Mucosa of descending colon (tissue), 3 donors: ENCODE measurements at regions not wholly inside any gene's neighbourhood (a gene's known extent, or its start where the extent isn't known, plus 50 kb on each side); places are given as distances from the start of the nearest gene placed in this dataset.

Experiments used
- ATAC-seq: fragments of 200-7000 bp; cut with Tn5 transposase; one replicate; pipeline ENCODE4 v1.9.1; 2020; ENCODE audit warnings: mild to moderate bottlenecking, moderate library complexity
- DNase-seq, 3 donors: peaks; one replicate each; pipeline ENCODE4 v3.0.0-alpha.2; 2020
- H3K36me3 ChIP-seq: fragments of 200-600 bp; one replicate; pipeline ENCODE4 v1.8.0; 2021; ENCODE audit warnings: low read depth, mild to moderate bottlenecking
- H3K4me1 ChIP-seq: fragments of 200-600 bp; one replicate; pipeline ENCODE4 v1.8.0; 2021; ENCODE audit warnings: low read depth, mild to moderate bottlenecking
- H3K4me3 ChIP-seq: fragments of 200-600 bp; one replicate; pipeline ENCODE4 v1.8.0; 2021; ENCODE audit warnings: mild to moderate bottlenecking
- H3K9me3 ChIP-seq: fragments of 200-600 bp; one replicate; pipeline ENCODE4 v1.8.0; 2021; ENCODE audit warnings: mild to moderate bottlenecking
- intact Hi-C, 2 donors: fragments of 100-400 bp; cut with DNase I in 1 of 2; cut with micrococcal nuclease in 1 of 2; formaldehyde crosslinking; loops; one replicate each; pipeline versions ENCODE4 v1.11.0 to v1.11.1; 2022; cut with DNase I, micrococcal nuclease
- TF ChIP-seq, protein P1 (sequence below): fragments of 200-600 bp; IDR thresholded peaks from one replicate; pipeline ENCODE4 v1.8.0; 2022; ENCODE audit warnings: antibody characterized with exemption, mild to moderate bottlenecking
- donor health status: DM: no; HTN: no; CAD: no; lungs with moderate emphysema.
- donor health status: DM: no; HTN: no; CAD: no.
- donor health status: DM: no; HTN: yes; CAD: no.

DNA sequence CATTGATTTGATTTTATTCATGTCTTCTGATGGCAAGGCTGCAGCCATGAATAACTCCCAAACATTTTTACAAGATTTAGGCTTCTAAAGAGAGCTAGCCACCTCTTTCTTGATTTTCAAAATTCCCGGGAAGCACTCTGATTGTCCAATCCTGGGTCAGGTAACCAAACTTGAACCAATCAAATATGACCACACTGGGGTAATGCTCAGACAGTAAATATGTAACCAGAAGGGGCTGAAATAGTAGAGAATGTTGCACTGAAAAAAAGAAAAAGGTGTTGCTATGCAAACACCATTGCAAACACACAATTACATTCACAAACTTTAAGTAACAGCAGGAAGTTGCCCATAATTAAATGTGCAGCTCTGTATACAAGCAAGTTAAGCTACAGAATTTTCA lies 112.9 kb upstream of the IQCM start:
- ATAC-seq = peak; percentile 66
- intact Hi-C loops = no loop called here

DNA sequence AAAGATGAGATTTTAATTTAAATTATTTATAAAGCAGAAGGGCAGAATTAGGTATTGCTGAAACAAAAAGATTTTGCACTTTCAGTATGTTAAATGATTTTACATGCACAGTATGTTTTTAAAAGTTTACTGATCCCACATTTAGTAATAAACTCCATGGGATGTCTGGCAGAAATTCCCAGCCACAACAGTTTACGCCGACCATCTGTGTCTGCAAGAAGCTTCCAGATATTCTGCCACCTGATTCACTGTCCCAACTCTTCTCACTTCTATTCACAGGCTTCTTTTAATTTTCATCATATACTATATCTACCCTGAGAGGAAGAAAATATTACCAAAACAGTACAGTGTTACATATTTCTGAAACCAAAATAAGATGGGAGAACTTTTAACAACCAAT lies 115.8 kb upstream of the IQCM start:
- TF ChIP-seq, protein P1, sequence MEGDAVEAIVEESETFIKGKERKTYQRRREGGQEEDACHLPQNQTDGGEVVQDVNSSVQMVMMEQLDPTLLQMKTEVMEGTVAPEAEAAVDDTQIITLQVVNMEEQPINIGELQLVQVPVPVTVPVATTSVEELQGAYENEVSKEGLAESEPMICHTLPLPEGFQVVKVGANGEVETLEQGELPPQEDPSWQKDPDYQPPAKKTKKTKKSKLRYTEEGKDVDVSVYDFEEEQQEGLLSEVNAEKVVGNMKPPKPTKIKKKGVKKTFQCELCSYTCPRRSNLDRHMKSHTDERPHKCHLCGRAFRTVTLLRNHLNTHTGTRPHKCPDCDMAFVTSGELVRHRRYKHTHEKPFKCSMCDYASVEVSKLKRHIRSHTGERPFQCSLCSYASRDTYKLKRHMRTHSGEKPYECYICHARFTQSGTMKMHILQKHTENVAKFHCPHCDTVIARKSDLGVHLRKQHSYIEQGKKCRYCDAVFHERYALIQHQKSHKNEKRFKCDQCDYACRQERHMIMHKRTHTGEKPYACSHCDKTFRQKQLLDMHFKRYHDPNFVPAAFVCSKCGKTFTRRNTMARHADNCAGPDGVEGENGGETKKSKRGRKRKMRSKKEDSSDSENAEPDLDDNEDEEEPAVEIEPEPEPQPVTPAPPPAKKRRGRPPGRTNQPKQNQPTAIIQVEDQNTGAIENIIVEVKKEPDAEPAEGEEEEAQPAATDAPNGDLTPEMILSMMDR = no peak
- Histone ChIP-seq H3K4me3 (no peak overlapping the region), H3K9me3 (no peaks in the 10 kb centered on the region), H3K36me3 (no peaks in the 10 kb centered on the region), H3K4me1 (peaks cover 15% of the 10 kb centered on the region)
- ATAC-seq (no peak), DNase-seq (no peak)
- intact Hi-C loops = no loop called here

More for the DNA sequence above, 112.9 kb upstream of the IQCM start:
- Histone ChIP-seq H3K4me3 (no peak overlapping the region), H3K9me3 (no peaks in the 10 kb centered on the region), H3K4me1 (peaks cover 15% of the 10 kb centered on the region), H3K36me3 (no peaks in the 10 kb centered on the region)
- TF ChIP-seq, protein P1 = no peak
- DNase-seq = no peak

DNA sequence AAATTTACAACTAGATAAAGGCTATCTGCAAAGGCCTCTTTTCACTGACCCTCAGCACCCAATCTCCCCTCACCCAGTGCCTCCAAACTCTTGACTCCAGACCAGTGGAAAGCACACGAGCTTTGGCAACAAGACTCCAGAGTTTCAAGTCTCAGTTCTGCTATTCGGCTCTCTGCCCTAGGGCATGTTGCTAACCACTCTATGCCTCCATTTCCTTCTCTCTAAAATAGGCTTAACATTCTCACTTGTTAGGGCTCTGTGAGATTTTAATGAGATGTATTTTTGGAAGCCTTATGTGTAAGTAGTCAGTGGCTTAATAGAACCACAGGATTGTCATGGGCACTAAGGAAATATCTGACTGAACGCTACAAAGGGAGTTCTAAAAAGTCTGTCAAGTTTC lies 116.5 kb upstream of the IQCM start:
- intact Hi-C loops = no loop called here
- Histone ChIP-seq H3K4me1 (peaks cover 15% of the 10 kb centered on the region), H3K9me3 (no peaks in the 10 kb centered on the region), H3K4me3 (no peak overlapping the region), H3K36me3 (no peaks in the 10 kb centered on the region)
- no peak for DNase-seq
- no peak for ATAC-seq
- TF ChIP-seq, protein P1 = no peak

DNA sequence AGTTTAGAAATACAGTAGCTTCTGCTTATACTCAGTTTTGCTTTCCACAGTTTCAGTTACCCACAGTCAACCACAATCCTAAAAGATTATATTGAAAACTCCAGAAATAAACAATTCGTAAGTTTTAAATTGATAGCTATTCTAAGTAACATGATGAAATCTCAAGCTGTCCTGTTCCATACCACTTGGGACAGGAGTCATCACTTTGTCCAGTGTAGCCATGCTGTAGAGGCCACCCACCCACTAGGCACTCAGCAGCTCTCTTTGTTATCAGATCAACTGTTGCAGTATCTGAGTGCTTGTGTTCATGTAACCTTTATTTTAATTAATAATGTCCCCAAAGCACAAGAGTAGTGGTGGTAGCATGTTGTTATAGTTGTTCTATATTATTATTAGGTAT lies 117.5 kb upstream of the IQCM start:
- DNase-seq = no peak
- no peaks in the 10 kb centered on the region for H3K9me3 ChIP-seq
- peaks cover 6% of the 10 kb centered on the region for H3K4me1 ChIP-seq
- H3K36me3 ChIP-seq = no peaks in the 10 kb centered on the region
- H3K4me3 ChIP-seq = no peak overlapping the region
- intact Hi-C loops = no loop called here
- TF ChIP-seq, protein P1 = no peak
- no peak for ATAC-seq

DNA sequence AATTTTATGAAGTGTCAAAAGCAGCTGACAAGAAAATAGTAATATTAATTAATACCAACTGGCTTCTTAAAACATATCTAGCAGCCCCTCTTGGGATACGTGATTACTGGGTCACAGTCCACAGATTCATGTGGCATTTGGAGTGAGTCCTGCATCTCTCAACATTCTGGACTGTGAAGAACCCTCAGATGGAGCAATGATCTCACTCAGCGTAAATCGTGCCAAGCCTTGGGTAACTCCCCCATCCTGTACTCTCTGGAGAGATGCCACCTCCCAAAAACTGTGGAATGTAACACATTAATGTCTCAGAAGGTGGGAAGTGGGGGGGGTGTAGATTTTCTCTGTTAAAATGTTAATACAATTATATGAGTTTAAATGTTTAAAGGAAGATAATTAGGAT lies 118.2 kb upstream of the IQCM start:
- intact Hi-C loops = no loop called here
- H3K4me1 ChIP-seq = peaks cover under 1% of the 10 kb centered on the region
- ATAC-seq (no peak), DNase-seq (no peak)
- no peaks in the 10 kb centered on the region for H3K36me3 ChIP-seq
- H3K9me3 ChIP-seq = no peaks in the 10 kb centered on the region
- H3K4me3 ChIP-seq = no peak overlapping the region
- TF ChIP-seq, protein P1 = no peak

DNA sequence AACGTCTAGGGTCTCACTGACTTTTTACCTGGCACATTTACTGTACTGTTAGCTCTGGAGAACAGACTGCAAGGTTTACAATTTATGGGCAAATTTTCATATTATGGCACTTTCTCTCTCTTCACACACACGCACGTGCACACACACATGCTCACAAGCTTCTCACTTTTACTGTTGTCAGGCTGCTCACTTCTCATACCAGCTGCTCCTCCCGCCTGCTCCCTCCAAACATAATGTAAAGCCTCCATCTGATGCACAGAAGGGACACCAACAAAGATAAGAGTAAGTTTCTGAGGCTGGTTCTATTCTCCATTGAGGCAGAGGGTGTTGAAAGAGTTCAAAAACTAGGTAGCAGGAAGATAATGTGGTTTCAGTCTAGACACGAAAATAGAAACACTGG lies 128.9 kb upstream of the DCLK2 start:
- Histone ChIP-seq H3K36me3 (no peaks in the 10 kb centered on the region), H3K4me1 (no peaks in the 10 kb centered on the region), H3K9me3 (no peaks in the 10 kb centered on the region), H3K4me3 (no peak overlapping the region)
- no peak for ATAC-seq
- no peak for DNase-seq
- intact Hi-C loops = no loop called here
- TF ChIP-seq, protein P1 = no peak
